Gastroesophageal sphincter (tissue), 3 donors: ENCODE measurements at regions not wholly inside any gene's neighbourhood (a gene's known extent, or its start where the extent isn't known, plus 50 kb on each side); places are given as distances from the start of the nearest gene placed in this dataset.

ENCODE experiments used
- EP300 ChIP-seq: sonication (generic); formaldehyde crosslinking; IDR thresholded peaks from one replicate; pipeline ENCODE4 v1.6.1; 2017; ENCODE audit warnings: antibody characterized with exemption, mild to moderate bottlenecking
- TF ChIP-seq, protein P1 (sequence below), 4 experiments: fragments of 200-600 bp in 2 of 4; fragments of 450-650 bp in 2 of 4; sonication (generic) in 1 of 4; IDR thresholded peaks; one replicate each; pipeline ENCODE4 v1.5.1; 2017 to 2019; ENCODE audit warnings: antibody characterized with exemption in 4 of 4, mild to moderate bottlenecking in 2 of 4, moderate library complexity in 2 of 4

DNA sequence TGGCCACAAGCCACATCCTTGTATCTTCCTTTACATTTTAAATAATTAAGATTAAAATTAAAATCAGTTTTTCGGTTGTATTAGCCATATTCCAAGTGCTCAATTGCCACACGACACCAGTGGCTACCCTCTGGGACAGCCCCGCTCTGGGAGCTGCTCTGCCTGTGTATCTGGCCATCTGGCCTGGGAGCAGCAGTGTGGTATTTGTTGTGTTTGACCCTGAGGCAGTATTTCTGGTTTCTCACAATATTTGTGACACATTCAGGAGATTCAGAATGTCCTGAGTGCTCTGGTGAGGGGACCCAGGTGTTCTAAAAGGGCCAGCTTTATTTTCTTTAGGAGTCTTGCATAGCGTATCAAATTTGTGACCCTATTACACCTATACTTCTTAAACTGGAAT, 179.0 kb downstream of the SUCLA2 start:
- TF ChIP-seq, protein P1, sequence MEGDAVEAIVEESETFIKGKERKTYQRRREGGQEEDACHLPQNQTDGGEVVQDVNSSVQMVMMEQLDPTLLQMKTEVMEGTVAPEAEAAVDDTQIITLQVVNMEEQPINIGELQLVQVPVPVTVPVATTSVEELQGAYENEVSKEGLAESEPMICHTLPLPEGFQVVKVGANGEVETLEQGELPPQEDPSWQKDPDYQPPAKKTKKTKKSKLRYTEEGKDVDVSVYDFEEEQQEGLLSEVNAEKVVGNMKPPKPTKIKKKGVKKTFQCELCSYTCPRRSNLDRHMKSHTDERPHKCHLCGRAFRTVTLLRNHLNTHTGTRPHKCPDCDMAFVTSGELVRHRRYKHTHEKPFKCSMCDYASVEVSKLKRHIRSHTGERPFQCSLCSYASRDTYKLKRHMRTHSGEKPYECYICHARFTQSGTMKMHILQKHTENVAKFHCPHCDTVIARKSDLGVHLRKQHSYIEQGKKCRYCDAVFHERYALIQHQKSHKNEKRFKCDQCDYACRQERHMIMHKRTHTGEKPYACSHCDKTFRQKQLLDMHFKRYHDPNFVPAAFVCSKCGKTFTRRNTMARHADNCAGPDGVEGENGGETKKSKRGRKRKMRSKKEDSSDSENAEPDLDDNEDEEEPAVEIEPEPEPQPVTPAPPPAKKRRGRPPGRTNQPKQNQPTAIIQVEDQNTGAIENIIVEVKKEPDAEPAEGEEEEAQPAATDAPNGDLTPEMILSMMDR (IDR thresholded peaks at IDR 0.05), result no peak
- TF ChIP-seq EP300, result no peak
